ENCODE measurements at regions not wholly inside any gene's neighbourhood (a gene's known extent, or its start where the extent isn't known, plus 50 kb on each side); places are given as distances from the start of the nearest gene placed in this dataset.

DNA sequence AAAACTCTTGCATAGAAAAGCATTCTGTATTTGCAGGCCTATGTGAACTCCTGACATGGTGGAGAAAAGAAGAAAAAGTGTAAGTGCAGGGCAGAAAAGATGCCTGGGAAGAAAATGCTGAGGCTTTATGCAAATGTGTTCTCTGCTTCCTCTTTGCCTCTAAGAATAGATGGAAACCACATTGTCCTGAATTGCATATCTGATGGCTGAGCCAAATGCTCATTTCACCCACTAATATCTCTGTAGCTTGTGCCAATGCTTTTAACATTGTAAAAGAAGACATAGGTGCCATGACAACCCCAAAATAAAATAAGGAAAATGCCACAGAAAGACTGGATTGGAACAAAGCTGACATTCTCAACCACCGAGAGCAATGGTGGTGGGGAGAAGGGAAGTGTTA is 307.4 kb downstream of the GRIA2 start:
- no peak for DNase-seq (ENCODE audit: low read depth in 3 of 3)

- no peak for DNase-seq (ENCODE audit: low read depth in 3 of 3)
These were observed 301.4 kb downstream of the GRIA2 start for GRCh38 chr4:157521906-157522305.

GRCh38 chr4:157514711-157515110 is 294.2 kb downstream of the GRIA2 start:
- DNase-seq (ENCODE audit: low read depth in 3 of 3): no peak

DNA sequence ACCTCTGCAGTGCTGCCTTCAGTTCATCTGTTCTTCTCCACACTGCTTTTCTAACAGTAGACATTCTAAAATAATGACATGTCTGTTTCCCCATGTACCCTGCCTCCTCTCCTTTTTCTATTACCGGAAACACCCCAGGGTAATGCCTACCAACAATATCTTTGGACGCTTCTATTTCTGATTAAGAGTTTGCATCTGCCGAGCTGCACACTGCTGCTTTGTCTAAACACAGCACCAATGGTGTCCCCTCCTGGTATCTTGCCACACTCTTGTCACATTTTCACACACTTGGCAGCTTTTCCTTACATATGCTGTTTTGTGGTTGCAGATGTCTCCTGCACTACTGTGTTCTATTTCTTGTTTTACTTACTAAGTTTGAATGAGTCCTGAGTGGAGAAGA is 288.8 kb downstream of the GRIA2 start:
- DNase-seq (ENCODE audit: low read depth in 3 of 3): no peak

- DNase-seq (ENCODE audit: low read depth in 3 of 3): no peak
These were observed 282.1 kb downstream of the GRIA2 start for GRCh38 chr4:157502656-157503055.

DNA sequence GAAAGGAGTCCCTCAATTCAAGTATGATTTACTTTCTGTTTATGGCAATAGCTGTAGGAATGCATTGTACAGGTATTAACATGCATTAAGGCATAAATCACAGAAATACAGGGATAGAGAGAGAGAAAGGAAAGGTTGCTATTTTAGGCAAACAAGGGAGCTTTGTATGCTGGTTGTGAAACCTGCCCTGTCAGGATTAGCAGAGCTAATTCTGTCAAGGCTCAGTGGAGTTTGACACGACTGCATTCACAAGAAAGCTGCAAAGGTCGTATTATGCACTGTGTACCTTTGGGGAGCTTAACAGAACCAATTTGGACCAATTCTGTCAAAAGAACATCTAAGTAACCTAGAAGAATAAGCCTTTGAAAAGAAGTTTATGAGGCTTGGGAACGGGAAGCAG is 239.3 kb downstream of the GRIA2 start:
- DNase-seq (ENCODE audit: low read depth in 3 of 3): no peak

DNA sequence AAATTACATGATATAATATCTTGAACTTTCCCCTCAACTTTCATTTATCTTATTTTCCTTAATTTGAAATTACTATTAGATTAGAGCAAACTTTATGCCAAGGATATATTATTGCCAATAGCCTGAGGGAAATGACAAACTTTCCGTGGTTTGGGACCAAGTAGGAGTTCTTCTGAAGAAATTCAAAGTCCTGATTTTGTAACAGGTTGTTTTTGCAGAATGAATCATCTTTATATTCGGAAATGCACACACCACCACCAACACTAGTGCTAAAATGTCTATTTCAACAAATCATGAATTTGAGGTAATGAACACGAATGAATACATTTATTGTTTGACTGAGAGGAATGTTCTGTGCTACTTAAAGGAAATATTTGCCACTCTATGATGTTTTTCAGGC is 226.7 kb downstream of the GRIA2 start:
- DNase-seq (ENCODE audit: low read depth in 3 of 3): no peak

DNA sequence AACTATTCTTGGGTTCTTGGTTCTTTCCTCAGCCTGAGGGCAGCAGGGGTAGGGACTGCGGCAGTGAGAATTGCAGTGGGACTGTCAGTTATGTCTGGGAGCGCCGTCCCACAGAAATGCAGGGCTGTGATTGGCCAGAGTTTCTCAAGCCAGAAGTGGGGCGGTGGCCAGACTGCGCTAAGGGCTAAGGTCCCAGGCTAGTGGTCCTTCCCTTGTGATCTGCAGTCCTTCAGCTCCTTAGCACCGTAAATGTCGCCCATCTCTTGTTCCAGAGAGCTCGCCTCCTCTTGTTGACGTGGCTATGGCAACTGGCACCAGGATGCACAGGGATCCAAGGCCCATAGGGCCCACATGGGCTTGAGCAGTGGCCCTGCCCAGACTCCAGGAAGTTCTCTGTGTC is 223.5 kb downstream of the GRIA2 start:
- no peak for DNase-seq (ENCODE audit: low read depth in 3 of 3)

DNA sequence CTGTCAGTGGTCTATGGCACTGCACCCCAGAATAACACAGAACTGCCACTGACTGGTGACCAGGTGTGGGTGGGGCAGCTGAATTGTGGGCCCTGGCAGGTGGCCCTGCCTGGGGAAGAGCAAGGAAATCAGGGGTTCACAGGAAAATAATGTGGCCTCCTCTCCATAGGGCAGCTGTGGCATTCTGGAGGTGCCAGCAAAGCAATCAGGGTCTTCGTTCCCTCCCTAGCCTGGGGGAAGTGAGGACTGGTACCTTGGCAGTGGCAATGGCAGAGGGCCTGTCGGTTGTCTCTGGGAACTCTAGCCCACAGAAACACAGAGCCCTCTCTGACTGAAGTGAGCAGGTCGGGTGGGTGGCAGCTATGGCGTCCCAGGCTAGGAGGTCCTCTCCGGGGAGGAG is 223.0 kb downstream of the GRIA2 start:
- no peak for DNase-seq (ENCODE audit: low read depth in 3 of 3)

- no peak for DNase-seq (ENCODE audit: low read depth in 3 of 3)
These were observed 205.4 kb downstream of the GRIA2 start for GRCh38 chr4:157425897-157426296.

DNA sequence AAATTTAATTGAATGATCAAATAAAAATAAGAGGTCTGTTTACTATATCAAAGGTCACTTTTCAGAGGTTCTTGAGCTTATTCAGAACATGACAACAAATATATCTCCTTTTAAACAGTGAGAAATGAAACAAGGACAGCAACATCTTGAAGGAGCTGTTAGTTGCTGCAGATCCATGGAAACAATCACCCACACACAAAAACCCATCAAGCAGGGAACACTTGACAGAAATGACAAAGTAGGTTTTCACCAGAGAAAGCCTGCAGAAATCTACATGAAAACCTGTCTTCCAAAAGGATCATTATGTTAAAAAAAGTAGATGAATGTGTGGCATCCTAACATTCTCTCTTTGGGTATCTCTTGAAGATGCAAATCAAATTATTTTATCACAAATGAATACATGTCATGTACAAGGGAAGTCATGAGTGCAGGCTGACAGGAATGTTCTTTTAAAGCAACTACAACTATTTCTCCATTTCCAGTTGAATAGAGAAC is 203.0 kb downstream of the GRIA2 start:
- DNase-seq (ENCODE audit: low read depth in 3 of 3): no peak

DNA sequence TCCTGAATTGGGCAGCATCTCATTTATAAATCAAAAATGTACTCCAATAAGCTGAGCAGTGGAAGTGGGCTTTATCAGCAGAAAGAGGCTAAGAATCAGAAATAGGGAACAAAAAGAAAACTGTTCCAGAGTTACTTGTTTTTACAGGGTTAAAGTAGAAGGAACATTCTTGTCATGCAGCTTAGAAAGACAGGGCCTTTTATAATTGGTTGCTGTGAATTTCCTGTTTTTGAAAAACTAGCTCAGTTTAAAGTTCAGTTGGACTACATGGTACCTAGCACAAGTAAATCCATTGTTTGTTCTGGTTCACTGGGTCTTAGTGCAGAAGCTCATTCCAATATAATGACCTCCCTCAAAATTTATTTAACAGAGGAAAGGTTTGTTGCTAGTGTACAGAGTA is 200.8 kb downstream of the GRIA2 start:
- DNase-seq (ENCODE audit: low read depth in 3 of 3): no peak

Measured in stimulated activated CD4-positive, alpha-beta T cell treated with anti-CD3 and anti-CD28 coated beads, TNF-alpha, amount 100 ng/mL, for 4 hours (primary cell).